HUES6 (cell line): ENCODE measurements at regions not wholly inside any gene's neighbourhood (a gene's known extent, or its start where the extent isn't known, plus 50 kb on each side); places are given as distances from the start of the nearest gene placed in this dataset.
"Not testable (repeated sequence)": the region's sequence is repeated elsewhere in the genome, so short reads cannot be mapped to it uniquely, and the experiment has no call there.

Experiments
- H3K27ac ChIP-seq: 2 replicates; pipeline ENCODE4 v1.7.0; 2013; ENCODE audit warnings: low read depth, mild to moderate bottlenecking, low read length, inconsistent platforms
- H3K27me3 ChIP-seq: 2 replicates; pipeline ENCODE4 v1.6.1; 2013; ENCODE audit warnings: low read length; ENCODE audit not compliant: control insufficient read depth, insufficient read depth
- H3K36me3 ChIP-seq: 2 replicates; pipeline ENCODE4 v1.6.1; 2013; ENCODE audit warnings: low read length; ENCODE audit not compliant: control insufficient read depth, insufficient read depth
- H3K4me1 ChIP-seq: 2 replicates; pipeline ENCODE4 v1.6.1; 2013; ENCODE audit warnings: low read length; ENCODE audit not compliant: control insufficient read depth, insufficient read depth
- H3K4me3 ChIP-seq: 2 replicates; pipeline ENCODE4 v1.5.1; 2013; ENCODE audit warnings: low read depth, low read length
- H3K9ac ChIP-seq: one replicate; pipeline ENCODE4 v1.6.1; 2013; ENCODE audit warnings: mild to moderate bottlenecking, low read length
- H3K9me3 ChIP-seq: 2 replicates; pipeline ENCODE4 v1.6.1; 2013; ENCODE audit warnings: low read depth, low read length; ENCODE audit not compliant: control insufficient read depth, insufficient read depth

DNA sequence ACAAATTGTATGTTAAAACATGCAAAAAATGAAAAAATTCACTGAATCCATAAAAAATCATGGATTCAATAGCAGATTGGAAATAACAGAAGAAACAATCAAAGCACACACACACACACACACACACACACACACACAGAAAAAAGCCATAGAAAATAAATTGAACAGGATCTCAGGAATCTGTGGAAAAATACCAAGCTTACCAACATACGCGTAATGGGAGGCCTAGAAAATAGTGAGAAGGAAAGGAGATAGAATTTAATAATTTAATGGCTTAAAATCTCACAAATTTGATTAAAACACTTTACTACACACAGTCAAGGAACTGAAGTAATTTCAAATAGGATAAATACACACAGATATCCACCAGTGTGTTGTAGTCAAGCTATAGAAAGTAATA is 1671.5 kb upstream of the PIK3C3 start:
- no peak overlapping the region for H3K9ac ChIP-seq
- H3K4me1 ChIP-seq: no peaks in the 10 kb centered on the region; the same call in 1 of the 2 replicates
- no peaks in the 10 kb centered on the region for H3K36me3 ChIP-seq
- no peak overlapping the region for H3K27ac ChIP-seq
- no peak overlapping the region for H3K4me3 ChIP-seq
- H3K9me3 ChIP-seq: peaks cover 7% of the 10 kb centered on the region; the same call in 1 of the 2 replicates
- no peaks in the 10 kb centered on the region for H3K27me3 ChIP-seq

GRCh38 chr18:40281356-40281755 is 1673.7 kb upstream of the PIK3C3 start:
- not testable (repeated sequence) for H3K27ac ChIP-seq, H3K27me3 ChIP-seq, H3K4me3 ChIP-seq, H3K4me1 ChIP-seq, H3K36me3 ChIP-seq, H3K9ac ChIP-seq, H3K9me3 ChIP-seq

DNA sequence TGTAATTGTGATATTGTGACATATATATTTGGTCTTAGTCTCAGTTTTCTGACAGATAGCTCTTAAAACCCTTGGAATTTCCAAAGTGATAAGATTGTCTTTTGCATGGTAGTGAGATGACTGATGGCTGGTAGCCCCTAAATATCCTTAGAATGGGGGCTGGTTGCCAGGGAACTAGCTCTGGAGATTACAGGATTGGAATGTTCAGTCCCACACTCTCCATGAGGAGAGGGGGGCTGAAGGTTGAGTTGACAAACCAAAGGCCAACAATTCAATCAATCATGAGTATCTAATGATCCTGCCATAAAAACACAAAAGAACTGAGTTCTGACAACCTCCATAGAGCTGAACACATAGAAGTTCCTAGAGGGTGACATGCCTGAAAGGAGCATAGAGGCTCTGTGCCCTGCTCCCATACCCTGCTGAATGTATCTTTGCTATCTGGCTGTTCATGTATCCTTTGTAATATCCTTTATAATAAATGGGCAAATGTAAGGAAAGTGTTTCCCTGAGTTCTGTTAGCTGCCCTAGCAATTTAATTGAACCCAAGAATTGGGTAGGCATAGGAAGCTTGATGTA is 1680.3 kb upstream of the PIK3C3 start:
- Histone ChIP-seq H3K36me3 (no peaks in the 10 kb centered on the region), H3K4me3 (no peak overlapping the region), H3K9me3 (no peaks in the 10 kb centered on the region), H3K27ac (no peak overlapping the region), H3K27me3 (no peaks in the 10 kb centered on the region), H3K4me1 (no peaks in the 10 kb centered on the region), H3K9ac (no peak overlapping the region)

DNA sequence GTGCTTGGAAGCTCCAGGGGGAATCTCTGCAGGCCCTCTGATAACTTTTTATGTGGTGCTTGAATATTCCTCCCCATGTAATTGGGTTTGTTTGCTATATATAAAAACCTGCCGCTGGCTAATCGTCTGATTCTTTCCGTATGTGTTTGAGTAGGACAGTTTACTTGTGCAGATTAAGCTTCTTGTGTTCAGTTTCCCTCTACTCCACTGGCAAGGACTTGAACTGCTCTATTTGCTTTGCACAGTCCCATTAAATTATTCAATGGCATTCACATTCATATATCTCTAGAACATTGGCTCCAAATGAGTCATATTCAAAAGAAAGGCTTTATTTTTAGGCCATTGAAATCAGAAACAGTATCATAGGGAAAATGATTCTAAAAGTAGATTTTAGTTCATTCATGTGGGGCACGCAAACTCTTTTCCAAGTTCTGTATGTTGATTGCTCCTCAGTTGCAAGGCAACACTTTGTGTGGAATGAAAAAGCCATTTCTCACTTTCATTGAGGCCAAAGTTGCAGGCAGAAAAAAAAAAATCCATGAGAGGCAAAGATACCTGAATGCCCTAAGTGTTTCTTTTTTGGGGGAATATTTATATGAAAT is 1682.3 kb upstream of the PIK3C3 start:
- Histone ChIP-seq H3K27ac (no peak overlapping the region), H3K4me1 (no peaks in the 10 kb centered on the region), H3K4me3 (no peak overlapping the region), H3K36me3 (no peaks in the 10 kb centered on the region), H3K9me3 (no peaks in the 10 kb centered on the region), H3K27me3 (no peaks in the 10 kb centered on the region), H3K9ac (no peak overlapping the region)

GRCh38 chr18:40259115-40259835 is 1695.8 kb upstream of the PIK3C3 start:
- peaks cover 9% of the 10 kb centered on the region for H3K9me3 ChIP-seq
- no peak overlapping the region for H3K9ac ChIP-seq
- H3K4me3 ChIP-seq: no peak overlapping the region
- H3K4me1 ChIP-seq: no peaks in the 10 kb centered on the region
- H3K27me3 ChIP-seq: no peaks in the 10 kb centered on the region
- no peak overlapping the region for H3K27ac ChIP-seq
- no peaks in the 10 kb centered on the region for H3K36me3 ChIP-seq

- no peaks in the 10 kb centered on the region for H3K4me1 ChIP-seq
- H3K27me3 ChIP-seq: no peaks in the 10 kb centered on the region
- H3K4me3 ChIP-seq: no peak overlapping the region
- H3K27ac ChIP-seq: no peak overlapping the region
- no peak overlapping the region for H3K9ac ChIP-seq
- H3K36me3 ChIP-seq: no peaks in the 10 kb centered on the region
- H3K9me3 ChIP-seq: peaks cover 6% of the 10 kb centered on the region
These were observed 1696.7 kb upstream of the PIK3C3 start for GRCh38 chr18:40258311-40258710.

GRCh38 chr18:40250236-40250635 is 1704.8 kb upstream of the PIK3C3 start:
- H3K9me3 ChIP-seq: peaks cover 5% of the 10 kb centered on the region; the same call in 1 of the 2 replicates
- no peak overlapping the region for H3K9ac ChIP-seq
- H3K4me1 ChIP-seq: peaks cover 10% of the 10 kb centered on the region; the same call in 1 of the 2 replicates
- H3K27me3 ChIP-seq: no peaks in the 10 kb centered on the region
- H3K36me3 ChIP-seq: no peaks in the 10 kb centered on the region
- H3K4me3 ChIP-seq: no peak overlapping the region
- H3K27ac ChIP-seq: no peak overlapping the region

DNA sequence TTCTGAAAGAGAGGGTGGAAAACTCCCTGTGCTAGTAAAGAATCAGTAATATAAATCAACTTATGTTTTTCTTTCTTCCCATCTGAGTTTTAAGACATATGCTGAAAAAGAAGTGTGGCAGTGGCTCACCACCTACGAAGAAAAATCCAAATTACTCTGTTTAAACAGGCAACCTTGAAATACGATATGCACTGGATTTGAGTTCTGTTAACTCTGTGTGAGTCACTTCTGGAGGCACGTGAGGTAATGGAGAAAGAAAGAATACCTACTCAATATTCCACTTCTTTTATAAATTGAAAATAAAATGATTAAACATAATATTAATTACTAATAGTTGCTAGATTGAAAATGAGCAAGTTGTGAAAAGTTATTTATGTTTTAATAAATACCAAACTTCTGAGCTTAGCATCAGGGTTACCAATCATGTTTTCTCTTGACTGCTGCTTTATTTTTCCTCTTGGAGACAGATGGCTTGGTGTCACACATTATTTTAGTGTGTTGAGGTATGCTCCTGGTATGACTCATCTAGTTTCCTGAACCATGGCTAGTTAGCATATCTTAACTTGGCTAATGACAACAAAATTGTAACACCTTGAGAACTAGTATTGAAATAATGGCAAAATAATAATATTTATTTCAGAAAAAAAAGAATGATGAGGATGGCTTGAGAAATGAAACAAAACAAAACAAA is 1705.5 kb upstream of the PIK3C3 start:
- H3K27ac ChIP-seq: no peak overlapping the region
- no peak overlapping the region for H3K9ac ChIP-seq
- H3K9me3 ChIP-seq: peaks cover 5% of the 10 kb centered on the region; the same call in 1 of the 2 replicates
- no peak overlapping the region for H3K4me3 ChIP-seq
- H3K27me3 ChIP-seq: no peaks in the 10 kb centered on the region
- H3K36me3 ChIP-seq: no peaks in the 10 kb centered on the region
- peaks cover 10% of the 10 kb centered on the region; the same call in 1 of the 2 replicates for H3K4me1 ChIP-seq

DNA sequence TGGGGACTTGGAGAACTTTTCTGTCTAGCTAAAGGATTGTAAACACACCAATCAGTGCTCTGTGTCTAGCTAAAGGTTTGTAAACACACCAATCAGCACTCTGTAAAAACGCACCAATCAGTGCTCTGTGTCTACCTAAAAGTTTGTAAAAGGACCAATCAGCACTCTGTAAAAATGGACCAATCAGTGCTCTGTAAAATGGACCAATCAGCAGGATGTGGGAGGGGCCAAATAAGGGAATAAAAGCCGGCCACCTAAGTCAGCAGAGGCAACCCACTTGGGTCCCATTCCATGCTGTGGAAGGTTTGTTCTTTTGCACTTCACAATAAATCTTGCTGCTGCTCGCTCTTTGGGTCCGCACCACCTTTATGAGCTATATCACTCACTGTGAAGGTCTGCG is 1709.4 kb upstream of the PIK3C3 start:
- H3K4me1 ChIP-seq: peaks cover 10% of the 10 kb centered on the region; the same call in 1 of the 2 replicates
- H3K36me3 ChIP-seq, H3K27me3 ChIP-seq, H3K9ac ChIP-seq, H3K27ac ChIP-seq, H3K4me3 ChIP-seq, H3K9me3 ChIP-seq: not testable (repeated sequence)

DNA sequence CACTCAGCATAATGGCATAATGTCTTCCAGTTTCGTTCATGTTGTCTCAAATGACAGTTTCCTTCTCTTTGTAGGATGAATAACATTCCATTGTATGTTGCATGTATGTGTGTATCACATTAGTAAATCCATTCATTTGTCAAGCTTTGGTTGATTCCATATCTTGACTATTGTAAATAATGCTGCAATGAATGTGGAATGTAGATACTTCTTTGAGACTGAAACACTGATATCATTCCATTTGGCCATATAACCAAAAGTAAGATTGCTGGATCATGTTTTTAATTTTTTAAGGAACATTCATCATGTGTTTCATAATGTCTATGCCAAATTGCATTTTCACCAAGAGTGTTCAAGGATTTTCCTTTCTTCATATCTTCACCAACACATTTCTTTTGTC is 1711.4 kb upstream of the PIK3C3 start:
- Histone ChIP-seq H3K4me3 (no peak overlapping the region), H3K9ac (no peak overlapping the region), H3K9me3 (peaks cover 5% of the 10 kb centered on the region; the same call in 1 of the 2 replicates), H3K27me3 (no peaks in the 10 kb centered on the region), H3K27ac (no peak overlapping the region), H3K36me3 (no peaks in the 10 kb centered on the region), H3K4me1 (no peaks in the 10 kb centered on the region)

GRCh38 chr18:40235836-40236235 is 1719.2 kb upstream of the PIK3C3 start:
- no peaks in the 10 kb centered on the region for H3K27me3 ChIP-seq
- no peak overlapping the region for H3K27ac ChIP-seq
- no peaks in the 10 kb centered on the region for H3K9me3 ChIP-seq
- peaks cover 16% of the 10 kb centered on the region; the same call in 1 of the 2 replicates for H3K4me1 ChIP-seq
- no peaks in the 10 kb centered on the region for H3K36me3 ChIP-seq
- no peak overlapping the region for H3K9ac ChIP-seq
- H3K4me3 ChIP-seq: no peak overlapping the region
